ENCODE measurements at regions not wholly inside any gene's neighbourhood (a gene's known extent, or its start where the extent isn't known, plus 50 kb on each side); places are given as distances from the start of the nearest gene placed in this dataset.
"Not testable (repeated sequence)": the region's sequence is repeated elsewhere in the genome, so short reads cannot be mapped to it uniquely, and the experiment has no call there.

DNA sequence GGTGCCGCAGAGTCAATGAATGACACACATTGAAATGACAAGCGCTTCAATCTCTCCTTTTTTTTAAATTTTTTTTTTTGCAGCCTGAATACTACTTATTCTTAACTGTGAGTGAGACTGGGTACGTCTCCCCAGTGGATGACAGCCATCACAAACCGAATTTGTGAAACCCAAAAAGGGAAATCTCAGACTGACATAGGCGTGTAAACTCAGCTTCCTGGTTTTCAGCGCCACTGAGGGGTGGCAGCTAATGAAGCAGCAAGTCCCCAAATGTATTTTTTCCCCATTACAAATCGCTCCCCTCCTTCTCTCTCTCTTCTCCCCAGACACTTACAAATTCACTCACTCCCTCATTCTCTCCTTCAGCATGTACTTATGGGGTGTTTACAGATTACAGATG is 196.0 kb downstream of the MAF start:
- DNase-seq (ENCODE audit: low read depth), result no peak

DNA sequence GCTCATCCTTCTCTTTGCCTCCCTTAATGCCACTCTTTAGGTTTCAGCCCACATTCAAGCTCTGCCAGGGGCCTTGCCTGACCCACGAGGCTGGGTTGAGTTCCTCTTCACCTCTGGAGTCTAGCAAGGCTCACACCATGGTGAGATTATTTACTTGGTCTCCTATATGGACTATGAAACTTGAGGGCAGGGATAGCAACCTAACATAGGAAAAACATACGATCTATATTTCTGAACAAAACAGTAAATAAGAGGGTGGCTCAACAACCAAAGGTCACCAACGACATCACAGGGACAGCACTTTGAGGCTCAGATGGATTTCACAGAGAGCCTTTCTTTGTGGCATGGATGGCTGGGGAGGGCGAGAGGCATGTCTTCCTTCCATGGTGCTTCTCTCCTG is 197.0 kb downstream of the MAF start:
- no peak for DNase-seq (ENCODE audit: low read depth)

- DNase-seq (ENCODE audit: low read depth), result no peak
These were observed 197.6 kb downstream of the MAF start for GRCh38 chr16:79402920-79403319.

DNA sequence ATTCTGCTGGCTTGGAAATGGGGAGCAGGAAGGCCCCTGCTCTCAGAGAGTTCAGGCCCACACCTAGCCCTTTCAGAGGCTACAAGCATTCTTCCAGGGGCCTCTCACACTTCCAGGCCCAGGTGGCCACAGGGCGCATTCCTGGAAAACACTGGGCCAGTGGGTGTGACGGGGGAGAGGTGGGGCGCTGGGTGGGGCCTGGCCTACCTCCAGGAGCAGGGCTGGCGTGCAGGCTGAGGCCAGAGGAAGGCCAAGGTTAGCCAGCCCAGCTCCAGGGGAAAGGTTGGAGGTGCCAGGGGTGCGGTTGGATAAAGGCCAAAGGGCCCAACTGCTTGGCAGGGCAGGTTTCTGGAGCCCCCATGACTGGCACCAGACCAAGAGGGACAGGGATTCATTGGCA is 198.2 kb downstream of the MAF start:
- DNase-seq (ENCODE audit: low read depth), result no peak

GRCh38 chr16:79401782-79402181 is 198.8 kb downstream of the MAF start:
- DNase-seq (ENCODE audit: low read depth), result no peak

DNA sequence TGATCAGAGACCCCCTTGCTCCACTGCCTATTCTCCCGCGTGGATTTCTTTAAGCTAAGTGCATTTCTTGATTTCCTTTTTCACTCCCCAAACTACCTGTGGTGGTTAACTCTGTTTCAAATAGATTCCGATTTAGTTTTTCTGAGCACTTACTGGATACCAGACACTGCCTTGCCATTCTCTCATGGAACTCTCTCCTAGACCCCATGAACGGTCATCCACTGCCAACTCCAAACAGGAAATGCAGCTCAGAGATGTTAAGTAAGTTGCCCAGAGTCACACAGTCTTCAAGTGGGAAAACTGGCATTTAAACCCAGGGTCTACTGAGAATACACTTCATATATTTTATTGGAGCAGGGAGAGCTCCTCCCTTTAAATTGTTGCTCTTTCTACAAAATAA is 199.4 kb downstream of the MAF start:
- no peak for DNase-seq (ENCODE audit: low read depth)

DNA sequence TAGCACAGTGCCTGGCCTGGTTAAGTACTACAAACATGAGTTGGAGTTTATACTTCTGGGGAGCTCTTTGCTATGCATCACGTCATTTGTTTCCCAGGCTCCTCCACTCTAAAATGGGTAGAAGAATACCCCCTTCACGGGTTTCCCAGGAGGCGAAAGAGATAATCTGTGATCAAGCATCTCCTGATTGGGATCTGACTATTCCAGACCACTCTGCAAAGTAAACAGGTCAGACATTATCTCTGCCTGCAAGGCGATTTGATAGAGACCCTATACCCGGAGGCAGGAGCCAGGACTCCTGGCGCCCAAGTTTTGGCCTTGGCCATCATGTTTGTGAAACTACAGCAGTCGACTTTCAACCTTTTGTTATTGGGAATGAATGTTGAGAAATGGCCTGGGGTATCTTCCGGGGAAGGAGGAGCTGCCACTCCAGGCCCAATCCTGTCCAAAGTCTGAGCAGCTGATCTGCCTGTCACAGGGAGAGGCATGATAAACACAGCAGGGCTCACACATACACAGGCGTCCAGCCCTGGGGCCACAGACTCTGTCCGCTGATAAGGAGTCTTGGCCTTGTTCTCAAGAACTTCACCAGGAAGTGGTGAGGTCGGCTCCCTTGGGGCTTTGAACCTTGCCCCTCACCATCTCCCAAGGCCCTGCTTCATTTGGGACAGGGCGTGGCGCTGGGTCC is 199.9 kb downstream of the MAF start:
- DNase-seq (ENCODE audit: low read depth), result no peak

DNA sequence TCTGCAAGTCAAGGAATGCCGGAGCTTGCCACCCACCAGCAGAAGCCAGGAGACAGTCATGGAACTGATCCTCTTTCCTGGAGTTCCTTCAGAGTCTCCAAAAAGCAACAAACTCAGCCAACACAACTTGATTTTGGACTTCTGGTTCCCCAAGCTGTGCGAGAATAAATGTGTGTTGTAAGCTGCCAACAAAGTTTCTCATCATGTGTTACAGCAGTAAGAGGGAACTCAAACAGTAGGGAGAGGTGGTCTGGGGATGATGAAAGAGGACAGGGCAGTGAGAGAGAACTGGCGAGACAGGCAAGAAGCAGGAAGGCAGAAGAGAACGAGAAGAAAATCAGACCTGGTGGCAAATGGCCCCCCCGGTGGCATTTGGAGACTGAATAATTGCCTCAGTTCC is 204.9 kb downstream of the MAF start:
- no peak for DNase-seq (ENCODE audit: low read depth)

- DNase-seq (ENCODE audit: low read depth), result no peak
These were observed 206.3 kb downstream of the MAF start for GRCh38 chr16:79394206-79394605.

DNA sequence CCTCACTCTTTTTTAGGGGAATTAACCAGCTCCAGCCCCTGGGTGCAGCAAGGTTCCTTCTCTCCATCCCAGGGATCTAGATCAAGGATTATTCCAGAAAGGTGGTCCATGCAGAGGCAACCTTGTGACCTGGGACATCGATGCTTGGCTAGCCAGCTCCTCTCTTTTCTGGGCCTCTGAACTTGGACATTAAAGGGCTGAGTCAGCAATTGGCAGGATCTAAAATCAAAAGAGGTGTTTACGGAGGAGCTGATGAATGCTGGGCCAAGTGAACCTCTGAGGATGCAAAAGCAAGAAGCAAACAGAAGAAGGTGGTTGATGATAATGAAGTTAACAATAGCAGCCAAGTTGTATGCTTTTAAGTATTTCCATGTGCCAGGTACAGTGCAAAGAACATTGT is 207.0 kb downstream of the MAF start:
- DNase-seq (ENCODE audit: low read depth), result no peak

DNA sequence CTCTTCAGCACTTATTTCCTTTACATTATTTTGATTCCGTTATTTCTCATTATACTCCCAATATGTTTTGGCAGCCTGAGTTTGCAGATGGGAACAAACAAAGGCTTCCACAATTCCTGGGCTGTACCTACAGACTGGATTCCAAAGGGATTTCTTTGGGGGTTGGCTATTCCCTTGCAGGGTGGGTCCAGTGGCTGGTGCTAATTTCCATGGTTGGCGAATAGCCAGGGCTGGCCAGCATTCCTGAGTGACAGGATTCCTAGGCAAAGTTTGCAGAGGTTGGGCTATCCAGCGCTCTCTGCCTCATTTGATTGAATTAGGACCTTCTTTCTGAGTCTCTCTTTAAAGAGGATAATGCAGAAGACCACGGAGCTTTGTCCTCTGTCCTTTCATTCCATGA is 207.4 kb downstream of the MAF start:
- no peak for DNase-seq (ENCODE audit: low read depth)

DNA sequence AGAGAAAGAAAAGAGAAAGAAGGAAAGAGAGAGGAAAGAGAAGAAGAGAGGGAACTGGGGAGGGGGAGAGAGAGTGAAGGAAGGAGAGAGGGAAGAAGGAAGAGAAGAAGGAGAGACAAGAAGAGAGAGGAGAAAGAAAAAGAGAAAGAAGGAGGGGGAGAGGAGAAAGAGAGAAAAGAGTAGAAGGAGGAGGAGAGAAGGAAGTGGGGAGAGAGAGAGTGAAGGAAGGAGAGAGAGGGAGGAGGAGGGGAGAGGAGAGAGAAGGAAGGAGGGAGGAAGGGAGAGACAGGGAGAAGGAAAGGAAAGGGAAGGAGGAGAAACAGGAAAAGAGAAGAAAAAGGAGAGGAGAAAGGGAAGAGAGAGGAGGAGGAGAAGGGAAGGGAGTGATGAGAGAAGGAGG is 208.5 kb downstream of the MAF start:
- DNase-seq (ENCODE audit: low read depth), result no peak

DNA sequence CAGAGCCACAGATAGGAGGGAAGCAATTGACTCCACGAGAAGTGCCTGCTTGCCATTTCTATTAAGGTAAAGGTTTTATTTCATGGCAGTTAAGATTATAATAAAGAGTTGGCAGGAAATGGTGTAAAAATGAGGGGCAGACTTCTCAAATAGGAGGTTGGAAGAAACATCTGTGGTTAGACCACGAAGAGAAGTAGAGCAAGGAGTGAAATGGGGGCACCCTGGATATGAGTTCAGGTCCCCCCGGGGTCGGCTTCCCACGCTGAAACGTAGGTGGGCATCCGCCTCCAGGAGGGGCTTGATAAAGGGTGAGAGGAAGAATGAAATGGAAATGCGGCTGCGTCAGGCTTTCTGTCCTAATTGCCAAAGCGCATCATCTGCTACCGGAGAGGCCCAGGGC is 209.1 kb downstream of the MAF start:
- no peak for DNase-seq (ENCODE audit: low read depth)

GRCh38 chr16:79390481-79391051 is 210.0 kb downstream of the MAF start:
- no peak for DNase-seq (ENCODE audit: low read depth)

GRCh38 chr16:79388396-79388795 is 212.1 kb downstream of the MAF start:
- no peak for DNase-seq (ENCODE audit: low read depth)

- no peak for DNase-seq (ENCODE audit: low read depth)
These were observed 214.2 kb downstream of the MAF start for GRCh38 chr16:79386299-79386698.

DNA sequence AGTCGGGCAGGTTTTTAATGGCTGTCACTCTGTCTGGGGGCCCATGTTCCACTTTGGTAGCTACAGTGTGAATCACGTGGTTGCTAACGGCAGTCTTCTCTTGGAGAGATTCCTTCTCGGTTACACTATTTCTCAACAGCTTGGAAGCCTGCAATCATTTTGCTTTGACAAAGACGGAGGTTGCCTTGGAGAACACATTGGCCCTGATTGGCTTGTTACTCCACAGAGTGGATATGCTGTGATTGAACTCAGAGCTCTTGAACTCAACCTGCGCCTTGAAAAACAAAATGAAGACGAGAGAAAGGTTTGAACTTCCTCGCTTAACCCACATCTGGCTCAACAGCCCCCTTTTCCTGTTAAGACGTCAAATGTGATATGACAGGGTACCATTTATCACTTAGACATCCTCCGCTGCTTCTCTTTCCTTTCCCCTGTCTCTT is 218.9 kb downstream of the MAF start:
- DNase-seq (ENCODE audit: low read depth), result no peak

- no peak for DNase-seq (ENCODE audit: low read depth)
These were observed 219.4 kb downstream of the MAF start for GRCh38 chr16:79380995-79381602.

DNA sequence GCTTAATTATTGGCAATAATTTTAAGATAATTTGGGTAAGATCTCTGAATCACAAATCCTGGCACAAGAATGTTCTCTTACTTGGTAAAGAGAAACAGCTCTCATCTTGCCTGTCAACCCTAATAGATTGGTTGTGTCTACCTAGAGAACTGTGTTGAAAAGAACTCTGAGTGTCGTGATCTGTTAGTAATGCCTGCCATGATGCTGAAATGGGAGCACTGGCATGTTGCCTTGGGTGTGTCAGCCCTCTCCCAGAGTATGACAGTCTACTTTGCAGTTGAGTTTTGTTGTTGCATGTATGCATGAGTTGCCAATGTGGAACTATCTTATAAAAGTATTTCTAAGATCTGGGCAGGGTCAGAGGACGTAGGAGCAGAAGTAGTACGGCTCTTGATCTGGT is 221.4 kb downstream of the MAF start:
- DNase-seq (ENCODE audit: low read depth), result no peak

- DNase-seq (ENCODE audit: low read depth), result not testable (repeated sequence)
These were observed 223.5 kb downstream of the MAF start for GRCh38 chr16:79377082-79377481.

GRCh38 chr16:79375351-79375750 is 225.2 kb downstream of the MAF start:
- DNase-seq (ENCODE audit: low read depth), result no peak

GRCh38 chr16:79372503-79373184 is 227.9 kb downstream of the MAF start:
- no peak for DNase-seq (ENCODE audit: low read depth)

GRCh38 chr16:79370736-79371135 is 229.8 kb downstream of the MAF start:
- DNase-seq (ENCODE audit: low read depth), result no peak
